ENCODE measurements at regions not wholly inside any gene's neighbourhood (a gene's known extent, or its start where the extent isn't known, plus 50 kb on each side); places are given as distances from the start of the nearest gene placed in this dataset.

DNA sequence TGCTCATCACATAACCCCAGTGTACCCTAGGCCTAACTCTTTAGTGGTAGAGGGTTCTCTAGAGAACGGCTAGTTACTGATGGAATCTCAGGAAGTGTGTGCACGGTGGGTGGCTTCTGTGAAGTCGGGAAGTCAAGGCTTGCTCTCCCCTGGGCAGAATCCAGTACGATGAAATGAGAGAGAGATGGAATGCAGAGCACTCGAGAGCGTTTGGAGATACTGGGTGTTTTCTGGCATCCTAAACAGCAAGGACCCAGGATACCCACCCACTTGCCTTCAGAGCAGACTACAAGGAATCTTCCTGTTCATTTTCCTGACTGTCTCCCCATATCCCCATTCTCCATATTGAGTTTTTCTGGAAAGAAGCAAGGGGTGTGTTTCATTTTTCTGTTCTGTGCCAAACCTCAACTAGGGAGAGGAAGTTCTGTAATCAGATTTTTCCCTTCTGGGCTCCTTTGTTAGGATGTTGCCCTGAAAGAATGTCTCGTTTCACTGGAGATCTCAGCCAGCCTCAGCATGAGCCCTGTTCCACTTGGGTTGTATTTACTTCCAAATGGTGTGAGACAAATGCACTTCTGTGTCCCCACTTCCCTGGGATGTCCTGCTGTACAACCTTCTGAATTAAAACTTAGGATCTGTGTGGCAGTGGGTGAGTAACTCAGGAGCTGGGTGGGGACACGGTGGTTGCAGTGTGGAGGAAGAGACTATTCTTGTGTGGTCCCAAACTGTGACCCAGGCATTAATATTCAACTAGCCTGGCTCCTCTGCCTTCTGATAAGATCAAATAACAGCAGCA lies 108.9 kb upstream of the SPRY4 start:
- no peak for DNase-seq

GRCh38 chr5:142432961-142433360 lies 108.1 kb upstream of the SPRY4 start:
- no peak for DNase-seq

DNA sequence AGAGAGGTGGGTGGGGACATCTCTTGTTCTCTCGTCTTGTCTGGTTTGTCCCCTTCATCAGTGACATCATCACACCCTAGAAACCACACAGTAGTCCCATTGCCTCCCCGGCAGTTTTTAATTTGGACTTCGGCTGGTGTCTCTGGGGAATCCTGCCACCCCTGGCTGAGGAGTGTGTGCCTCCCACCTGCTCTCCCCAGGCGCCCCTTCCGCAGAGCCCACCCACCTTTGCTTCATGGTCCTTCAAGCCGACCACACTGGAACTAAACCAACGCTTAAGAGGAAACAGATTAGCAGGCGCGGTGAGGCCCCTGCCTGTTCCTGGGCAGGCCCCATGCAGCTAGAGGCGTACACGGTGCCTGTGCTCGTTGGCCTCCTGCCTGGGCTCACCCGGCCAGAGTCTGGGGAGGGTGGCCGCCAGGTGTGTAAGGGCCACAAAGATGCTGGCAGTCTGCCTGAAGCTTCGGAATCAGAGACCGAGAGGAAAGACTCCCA lies 107.6 kb upstream of the SPRY4 start:
- DNase-seq = peak; percentile 43

DNA sequence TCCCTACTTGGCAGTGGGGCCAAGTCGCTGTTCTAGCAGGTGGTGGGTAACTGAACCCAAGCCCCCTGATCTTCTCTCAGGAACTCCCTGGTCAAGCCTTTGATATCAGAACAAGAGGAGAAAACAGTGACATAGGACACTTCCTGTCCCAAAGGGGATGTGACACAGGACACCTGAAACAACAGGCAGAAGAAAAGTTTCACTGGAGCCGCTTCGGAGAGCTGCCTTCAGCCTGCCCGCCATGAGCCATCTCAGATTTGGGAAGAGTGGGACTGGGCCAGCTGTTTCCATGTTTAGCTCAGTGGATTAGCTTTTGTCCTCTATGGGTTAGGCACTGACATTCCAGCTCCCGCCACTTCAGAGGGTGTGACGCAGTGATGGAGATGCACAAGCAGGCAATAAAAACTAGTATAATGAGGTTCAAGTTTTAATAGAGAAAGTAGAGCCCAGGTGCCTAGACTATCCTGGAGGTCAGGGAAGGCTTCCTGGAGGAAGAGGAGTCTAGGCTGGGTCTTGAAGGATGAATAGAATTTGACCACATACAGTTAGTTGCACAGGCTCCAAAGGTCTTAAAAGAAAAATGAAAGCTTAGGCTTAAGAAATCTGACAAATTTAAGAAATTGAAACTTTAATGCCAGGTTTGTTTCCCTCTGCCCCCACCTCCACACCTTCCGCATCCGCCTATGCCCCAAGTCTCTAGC lies 104.1 kb upstream of the SPRY4 start:
- DNase-seq = peak; percentile 73

DNA sequence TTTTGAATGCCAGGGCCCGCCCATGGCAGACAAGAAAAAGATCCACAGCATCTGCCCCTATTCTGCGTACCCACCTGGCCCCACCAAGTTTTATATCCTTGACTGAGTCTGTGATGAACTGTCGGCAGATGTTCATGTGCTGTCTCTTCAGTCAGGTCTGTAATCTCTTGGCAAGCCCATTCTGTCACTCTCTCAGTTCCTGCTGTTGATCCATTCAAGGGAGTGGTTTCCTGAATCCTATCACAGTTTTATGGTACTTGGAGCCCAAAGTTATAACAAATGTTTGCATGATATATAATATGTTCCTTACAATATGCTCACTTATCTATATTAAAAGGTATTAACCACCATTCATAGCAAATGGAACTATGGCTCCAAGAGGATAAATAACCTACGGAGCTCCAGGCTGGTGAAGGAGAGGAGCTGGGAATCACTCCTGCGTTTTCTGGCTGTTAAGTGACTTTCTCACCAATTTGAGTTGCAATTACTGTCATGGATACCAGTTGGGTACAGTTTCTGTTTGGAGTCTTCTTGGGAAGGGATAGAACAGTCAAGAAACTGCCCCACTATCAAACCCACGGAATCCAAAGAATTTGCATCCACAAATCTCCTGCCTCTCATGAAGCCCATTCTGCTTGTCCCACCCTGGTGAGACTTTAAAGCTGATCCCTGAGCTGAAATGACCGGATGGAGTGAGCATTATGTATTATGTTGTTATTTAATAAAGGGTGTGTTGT lies 103.4 kb upstream of the SPRY4 start:
- no peak for DNase-seq

DNA sequence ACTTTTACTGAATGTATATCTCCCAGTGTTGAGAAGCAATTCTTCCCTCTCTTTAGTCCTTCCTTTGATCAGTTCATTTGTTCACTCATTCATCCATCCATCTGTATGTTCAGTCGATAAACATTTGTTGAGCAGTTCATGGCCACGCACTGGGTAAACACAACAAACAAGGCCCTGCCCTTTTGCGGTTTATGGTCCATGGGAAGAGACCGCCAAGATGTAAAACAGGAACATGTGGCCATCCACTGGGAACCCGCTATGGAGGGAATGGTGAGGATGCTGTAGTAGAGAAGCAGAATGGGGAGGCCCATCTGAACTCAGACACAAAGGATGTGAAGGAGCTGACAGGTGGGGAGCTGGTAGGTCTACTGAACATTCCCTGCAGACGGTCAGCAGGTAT lies 102.7 kb upstream of the SPRY4 start:
- no peak for DNase-seq

GRCh38 chr5:142427015-142427364 lies 102.2 kb upstream of the SPRY4 start:
- no peak for DNase-seq

DNA sequence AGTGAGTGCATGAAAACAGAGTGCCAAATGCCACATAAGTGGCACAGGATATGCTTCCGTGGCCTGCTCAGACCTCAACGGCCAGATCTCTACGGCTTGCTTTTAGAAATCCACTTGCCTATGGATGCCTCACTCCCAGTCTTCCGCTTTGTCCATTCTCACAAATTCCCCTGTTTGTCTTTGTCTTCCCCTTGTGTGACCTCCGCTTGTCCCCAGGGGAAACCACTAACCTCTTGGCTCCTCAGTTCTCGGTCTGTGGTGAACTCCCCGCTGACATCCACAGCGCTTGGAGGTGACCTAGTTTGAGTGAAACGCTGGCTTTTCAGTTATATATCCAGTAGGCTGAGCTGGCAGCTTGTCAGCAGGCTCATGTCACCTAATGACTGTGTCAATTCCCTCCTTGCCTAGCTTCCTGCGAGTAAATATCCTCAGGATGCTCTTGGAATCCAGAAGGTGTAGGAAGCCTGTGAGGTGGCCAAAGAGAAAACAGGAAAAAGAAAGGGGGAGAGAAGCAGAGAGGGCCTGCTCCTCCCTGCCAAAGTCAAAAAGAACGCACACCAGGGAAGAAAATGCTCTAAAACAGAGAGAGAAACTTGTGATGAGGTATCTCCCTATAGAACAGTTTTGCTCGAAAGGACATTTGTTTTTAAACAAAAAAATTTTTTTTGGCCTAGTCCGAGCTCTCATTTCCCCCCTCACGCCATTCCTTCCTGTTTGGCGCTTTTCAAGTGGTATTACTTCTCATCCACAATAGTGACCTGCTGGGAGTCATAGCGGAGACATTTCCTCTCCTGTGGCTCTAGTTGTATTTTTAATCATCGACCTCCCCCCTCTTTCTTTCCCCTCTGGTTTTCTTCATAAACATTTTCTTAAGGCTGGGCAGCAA lies 101.6 kb upstream of the SPRY4 start:
- peak; percentile 48 for DNase-seq

DNA sequence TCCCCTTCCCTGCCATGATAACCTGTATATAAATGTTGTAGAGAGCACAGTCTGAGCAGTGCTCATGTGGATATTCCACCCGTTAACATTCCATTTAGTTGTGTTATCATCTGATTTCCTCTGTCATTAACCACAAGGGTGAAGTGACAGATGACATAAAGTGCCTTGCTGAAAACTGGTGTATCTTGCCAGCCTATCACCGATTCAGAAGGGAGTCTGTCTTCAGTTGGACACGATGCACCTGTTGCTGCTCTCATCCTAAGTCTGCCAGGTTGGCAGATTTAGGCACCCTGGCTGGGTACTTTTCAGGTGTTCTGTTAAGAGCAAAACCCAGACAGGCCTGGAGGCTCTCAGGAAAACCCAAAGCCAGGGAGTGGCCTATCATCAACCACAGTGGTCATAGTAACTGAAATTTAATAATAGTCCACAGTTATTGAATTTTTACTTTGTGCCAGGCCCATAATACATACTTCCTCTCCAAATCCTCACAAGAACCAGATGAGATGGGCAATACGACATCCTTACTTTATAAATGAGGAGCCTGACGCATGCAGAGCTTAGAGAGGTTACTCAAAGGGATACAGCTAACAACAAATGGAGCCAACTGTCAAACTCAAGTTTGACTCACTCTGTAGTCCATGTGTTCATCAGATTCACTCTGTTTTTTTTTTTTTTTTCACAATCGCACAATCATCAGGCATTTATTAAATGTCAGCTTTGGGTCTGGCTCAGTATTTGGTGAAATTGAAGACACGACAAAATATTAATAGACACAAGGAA lies 100.7 kb upstream of the SPRY4 start:
- no peak for DNase-seq

DNA sequence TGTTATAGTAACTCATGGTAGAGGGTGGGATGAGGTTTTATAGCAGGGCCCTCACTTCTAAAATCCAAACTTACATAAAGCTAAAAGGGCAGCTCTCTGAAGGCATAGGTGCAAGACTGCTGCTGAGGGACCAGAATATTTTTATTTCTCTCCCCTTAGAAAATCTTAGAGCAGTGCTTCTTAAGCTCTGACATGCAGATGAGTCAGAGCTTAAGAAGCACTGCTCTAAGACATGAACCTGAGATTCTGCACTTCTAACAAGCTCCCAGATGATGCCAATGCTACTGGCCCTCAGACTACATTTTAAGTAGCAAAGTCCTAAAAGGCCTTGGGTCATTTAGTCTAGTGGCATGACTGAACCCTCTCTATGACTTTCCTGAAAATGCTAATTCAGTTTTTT lies 97.6 kb upstream of the SPRY4 start:
- no peak for DNase-seq

DNA sequence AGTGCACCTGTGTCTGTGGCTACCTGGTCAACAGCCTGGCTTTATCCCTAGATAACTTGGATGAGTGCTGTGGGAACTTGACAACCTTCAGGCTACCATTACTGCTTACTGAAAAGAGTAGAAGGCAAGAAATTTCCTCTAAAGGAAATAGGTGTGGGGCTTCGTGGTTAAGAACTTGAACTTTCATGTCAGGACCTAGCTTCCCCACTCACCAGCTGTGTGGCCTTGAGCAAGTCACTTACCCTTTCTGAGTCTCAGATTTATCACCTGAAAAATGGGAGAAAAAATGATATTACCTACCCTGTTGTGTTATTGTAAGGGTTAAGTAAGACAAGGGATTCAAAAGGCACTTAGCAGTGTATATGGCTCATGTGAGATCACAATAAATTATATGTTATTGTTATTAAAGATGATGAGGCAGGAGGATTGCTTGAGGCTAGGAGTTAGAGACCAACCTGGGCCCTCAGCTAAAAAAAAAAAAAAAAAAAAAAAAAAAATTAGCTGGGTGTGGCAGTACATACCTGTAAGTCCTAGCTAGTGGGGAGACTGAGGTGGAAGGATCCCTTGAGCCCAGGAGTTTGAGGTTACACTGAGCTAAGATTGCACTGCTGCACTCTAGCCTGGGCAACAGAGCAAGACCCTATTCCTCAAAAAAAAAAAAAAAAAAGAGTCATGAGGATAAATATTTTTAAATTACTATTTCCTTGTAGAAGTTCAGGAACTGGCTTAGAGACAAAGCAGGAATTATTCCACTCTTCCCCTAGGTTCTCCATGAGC lies 97.0 kb upstream of the SPRY4 start:
- DNase-seq = no peak

GRCh38 chr5:142421228-142421617 lies 96.4 kb upstream of the SPRY4 start:
- no peak for DNase-seq

GRCh38 chr5:142420561-142421227 lies 95.9 kb upstream of the SPRY4 start:
- DNase-seq = peak; percentile 52

DNA sequence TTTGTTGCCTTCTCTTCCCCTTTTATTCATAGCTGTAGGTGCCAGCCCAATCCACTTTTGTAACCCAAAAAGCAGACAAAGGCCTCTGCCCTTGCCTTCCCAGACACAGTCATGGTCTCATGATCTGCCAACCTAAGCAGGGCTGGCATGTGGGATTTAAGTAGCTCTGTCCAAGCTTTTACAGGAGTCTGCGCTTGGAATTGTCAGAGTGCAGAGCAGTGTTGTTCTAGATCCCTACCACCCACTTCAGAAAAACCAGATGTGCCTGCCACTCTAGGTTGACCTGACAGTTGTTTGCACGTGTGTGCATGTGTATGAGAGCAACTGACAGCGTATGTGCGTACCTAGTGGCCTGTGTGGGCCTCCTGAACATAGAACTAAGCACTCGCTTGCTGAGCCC lies 87.8 kb upstream of the SPRY4 start:
- no peak for DNase-seq

DNA sequence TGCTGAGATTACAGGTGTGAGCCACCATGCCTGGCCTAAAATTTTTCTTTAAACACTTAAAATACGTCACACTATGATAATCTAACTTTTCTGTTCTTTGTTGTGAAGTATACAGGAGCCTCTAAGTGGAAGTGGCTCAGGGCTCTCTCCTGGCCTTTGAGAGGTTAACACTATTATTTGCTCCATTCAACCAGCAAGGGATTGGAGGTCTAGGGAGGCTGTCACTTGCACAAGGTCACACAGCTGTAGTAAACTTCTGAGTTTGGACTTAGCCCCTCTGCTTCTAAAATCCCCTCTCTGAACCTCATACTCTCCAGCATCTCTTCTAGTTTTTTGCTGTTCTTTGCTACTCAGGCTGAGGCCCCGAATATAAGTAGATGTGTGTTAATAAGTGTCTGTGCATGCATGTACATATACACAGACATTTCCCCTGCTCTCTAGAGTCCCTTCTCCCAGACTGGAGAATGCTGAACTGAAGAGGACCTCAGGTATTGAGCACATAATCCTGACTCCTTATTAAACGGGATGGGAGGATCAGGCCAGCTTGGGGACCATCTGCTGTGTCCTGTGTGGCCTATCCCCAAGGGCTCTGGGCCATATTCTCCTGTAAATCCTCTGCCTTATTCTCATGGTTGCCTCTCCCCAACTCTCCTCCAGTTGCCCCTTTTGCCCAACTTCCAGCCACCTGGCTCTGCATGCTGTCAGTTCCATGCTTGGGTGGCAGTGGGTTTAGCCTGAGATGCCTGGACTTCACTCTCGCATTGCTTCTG lies 87.0 kb upstream of the SPRY4 start:
- no peak for DNase-seq

GRCh38 chr5:142411103-142411502 lies 86.3 kb upstream of the SPRY4 start:
- DNase-seq = no peak

- no peak for DNase-seq
Observed at GRCh38 chr5:142408981-142409481, 84.2 kb upstream of the SPRY4 start.

- no peak for DNase-seq
Observed at GRCh38 chr5:142408536-142408935, 83.7 kb upstream of the SPRY4 start.

Data from tongue (tissue), 1 donor.